ENCODE measurements at regions not wholly inside any gene's neighbourhood (a gene's known extent, or its start where the extent isn't known, plus 50 kb on each side); places are given as distances from the start of the nearest gene placed in this dataset.

- no peak for TF ChIP-seq CTCF (IDR thresholded peaks at IDR 0.05; ENCODE audit: insufficient read depth, low read depth, low read length, missing control alignments)
- H3K4me3 ChIP-seq (ENCODE audit: low read length), result no peak overlapping the region
- DNase-seq (ENCODE audit: low read depth), result no peak
These were observed 244.0 kb downstream of the THBS2 start for GRCh38 chr6:169009628-169010027.

- H3K4me3 ChIP-seq (ENCODE audit: low read length), result no peak overlapping the region
- no peak for TF ChIP-seq CTCF (IDR thresholded peaks at IDR 0.05; ENCODE audit: insufficient read depth, low read depth, low read length, missing control alignments)
- DNase-seq (ENCODE audit: low read depth), result no peak
These were observed 244.9 kb downstream of the THBS2 start for GRCh38 chr6:169008641-169009257.

- DNase-seq (ENCODE audit: low read depth), result no peak
- no peak overlapping the region for H3K4me3 ChIP-seq (ENCODE audit: low read length)
- no peak for TF ChIP-seq CTCF (IDR thresholded peaks at IDR 0.05; ENCODE audit: insufficient read depth, low read depth, low read length, missing control alignments)
These were observed 248.5 kb downstream of the THBS2 start for GRCh38 chr6:169005166-169005565.

GRCh38 chr6:169000022-169000421, 253.6 kb downstream of the THBS2 start:
- no peak overlapping the region for H3K4me3 ChIP-seq (ENCODE audit: low read length)
- DNase-seq (ENCODE audit: low read depth), result no peak
- no peak for TF ChIP-seq CTCF (IDR thresholded peaks at IDR 0.05; ENCODE audit: insufficient read depth, low read depth, low read length, missing control alignments)

GRCh38 chr6:168999392-168999791, 254.3 kb downstream of the THBS2 start:
- H3K4me3 ChIP-seq (ENCODE audit: low read length), result no peak overlapping the region
- DNase-seq (ENCODE audit: low read depth), result no peak
- no peak for TF ChIP-seq CTCF (IDR thresholded peaks at IDR 0.05; ENCODE audit: insufficient read depth, low read depth, low read length, missing control alignments)

GRCh38 chr6:168996356-168996625, 257.4 kb downstream of the THBS2 start:
- TF ChIP-seq CTCF (IDR thresholded peaks at IDR 0.05; ENCODE audit: insufficient read depth, low read depth, low read length, missing control alignments), result no peak
- DNase-seq (ENCODE audit: low read depth), result no peak
- no peak overlapping the region for H3K4me3 ChIP-seq (ENCODE audit: low read length)

- no peak overlapping the region for H3K4me3 ChIP-seq (ENCODE audit: low read length)
- no peak for TF ChIP-seq CTCF (IDR thresholded peaks at IDR 0.05; ENCODE audit: insufficient read depth, low read depth, low read length, missing control alignments)
- DNase-seq (ENCODE audit: low read depth), result no peak
These were observed 257.9 kb downstream of the THBS2 start for GRCh38 chr6:168995526-168996355.

All from epithelial cell of esophagus (primary cell).